Ovary (tissue), 3 donors: ENCODE measurements at regions not wholly inside any gene's neighbourhood (a gene's known extent, or its start where the extent isn't known, plus 50 kb on each side); places are given as distances from the start of the nearest gene placed in this dataset.

Source experiments
- EP300 ChIP-seq: sonication (generic); formaldehyde crosslinking; IDR thresholded peaks from one replicate; pipeline ENCODE4 v1.6.1; 2017; ENCODE audit warnings: antibody characterized with exemption
- TF ChIP-seq, protein P1 (sequence below), 3 donors: fragments of 450-650 bp in 2 of 3; fragments of 200-600 bp in 1 of 3; IDR thresholded peaks; one replicate each; pipeline versions ENCODE4 v1.5.1 to v1.8.0; 2016 to 2022; ENCODE audit warnings: antibody characterized with exemption in 3 of 3, mild to moderate bottlenecking in 1 of 3
- donor health status: DM: no; HTN: no; CAD: no.

- TF ChIP-seq, protein P1, sequence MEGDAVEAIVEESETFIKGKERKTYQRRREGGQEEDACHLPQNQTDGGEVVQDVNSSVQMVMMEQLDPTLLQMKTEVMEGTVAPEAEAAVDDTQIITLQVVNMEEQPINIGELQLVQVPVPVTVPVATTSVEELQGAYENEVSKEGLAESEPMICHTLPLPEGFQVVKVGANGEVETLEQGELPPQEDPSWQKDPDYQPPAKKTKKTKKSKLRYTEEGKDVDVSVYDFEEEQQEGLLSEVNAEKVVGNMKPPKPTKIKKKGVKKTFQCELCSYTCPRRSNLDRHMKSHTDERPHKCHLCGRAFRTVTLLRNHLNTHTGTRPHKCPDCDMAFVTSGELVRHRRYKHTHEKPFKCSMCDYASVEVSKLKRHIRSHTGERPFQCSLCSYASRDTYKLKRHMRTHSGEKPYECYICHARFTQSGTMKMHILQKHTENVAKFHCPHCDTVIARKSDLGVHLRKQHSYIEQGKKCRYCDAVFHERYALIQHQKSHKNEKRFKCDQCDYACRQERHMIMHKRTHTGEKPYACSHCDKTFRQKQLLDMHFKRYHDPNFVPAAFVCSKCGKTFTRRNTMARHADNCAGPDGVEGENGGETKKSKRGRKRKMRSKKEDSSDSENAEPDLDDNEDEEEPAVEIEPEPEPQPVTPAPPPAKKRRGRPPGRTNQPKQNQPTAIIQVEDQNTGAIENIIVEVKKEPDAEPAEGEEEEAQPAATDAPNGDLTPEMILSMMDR (IDR thresholded peaks at IDR 0.05), result no peak
- TF ChIP-seq EP300, result no peak
These were observed 145.9 kb downstream of the CARTPT start for GRCh38 chr5:71864730-71865601.
